HEK293 (cell line): ENCODE measurements at regions not wholly inside any gene's neighbourhood (a gene's known extent, or its start where the extent isn't known, plus 50 kb on each side); places are given as distances from the start of the nearest gene placed in this dataset.
"Not testable (repeated sequence)": the region's sequence is repeated elsewhere in the genome, so short reads cannot be mapped to it uniquely, and the experiment has no call there.

Experiments
- OSR2 ChIP-seq: fragments of 450-650 bp; formaldehyde crosslinking; IDR thresholded peaks from 2 replicates; pipeline ENCODE4 v1.5.1; 2016; ENCODE audit warnings: missing biosample characterization, missing genetic modification characterization
- ZBTB1 ChIP-seq: fragments of 450-650 bp; formaldehyde crosslinking; IDR thresholded peaks from 2 replicates; pipeline ENCODE4 v1.5.1; 2016; ENCODE audit warnings: missing biosample characterization, missing genetic modification characterization
- ZNF335 ChIP-seq: fragments of 450-650 bp; formaldehyde crosslinking; conservative IDR thresholded peaks from 2 replicates; pipeline ENCODE4 v1.5.1; 2016; ENCODE audit warnings: missing biosample characterization, missing genetic modification characterization
- TF ChIP-seq, protein P1 (sequence below): fragments of 450-650 bp; formaldehyde crosslinking; optimal IDR thresholded peaks from 2 replicates; pipeline ENCODE3; 2016; ENCODE audit warnings: missing biosample characterization, mild to moderate bottlenecking, missing genetic modification characterization

DNA sequence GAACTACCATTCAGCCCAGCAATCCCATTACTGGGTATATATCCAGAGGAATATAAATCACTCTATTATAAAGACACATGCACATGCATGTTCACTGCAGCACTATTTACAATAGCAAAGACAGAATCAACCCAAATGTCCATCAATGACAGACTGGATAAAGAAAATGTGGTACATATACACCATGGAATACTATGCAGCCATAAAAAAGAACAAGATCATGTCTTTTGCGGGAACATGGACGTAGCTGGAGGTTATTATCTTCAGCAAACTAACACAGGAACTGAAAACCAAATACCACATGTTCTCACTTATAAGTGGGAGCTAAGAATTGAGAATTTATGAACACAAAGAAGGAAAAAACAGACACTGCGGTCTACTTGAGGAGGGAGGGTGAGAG lies 195.1 kb downstream of the GPAT3 start:
- TF ChIP-seq, protein P1, sequence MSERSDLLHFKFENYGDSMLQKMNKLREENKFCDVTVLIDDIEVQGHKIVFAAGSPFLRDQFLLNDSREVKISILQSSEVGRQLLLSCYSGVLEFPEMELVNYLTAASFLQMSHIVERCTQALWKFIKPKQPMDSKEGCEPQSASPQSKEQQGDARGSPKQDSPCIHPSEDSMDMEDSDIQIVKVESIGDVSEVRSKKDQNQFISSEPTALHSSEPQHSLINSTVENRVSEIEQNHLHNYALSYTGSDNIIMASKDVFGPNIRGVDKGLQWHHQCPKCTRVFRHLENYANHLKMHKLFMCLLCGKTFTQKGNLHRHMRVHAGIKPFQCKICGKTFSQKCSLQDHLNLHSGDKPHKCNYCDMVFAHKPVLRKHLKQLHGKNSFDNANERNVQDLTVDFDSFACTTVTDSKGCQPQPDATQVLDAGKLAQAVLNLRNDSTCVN: not testable (repeated sequence)
- not testable (repeated sequence) for TF ChIP-seq OSR2, ZNF335, ZBTB1 (tag by site-specific recombination)
